HG03521 (cell line): ENCODE measurements at regions not wholly inside any gene's neighbourhood (a gene's known extent, or its start where the extent isn't known, plus 50 kb on each side); places are given as distances from the start of the nearest gene placed in this dataset.
A peak's percentile ranks its signal among the peaks of the same experiment; 100 is the strongest.
"Not testable (repeated sequence)": the region's sequence is repeated elsewhere in the genome, so short reads cannot be mapped to it uniquely, and the experiment has no call there.

Experiments
- ATAC-seq: cut with Tn5 transposase; IDR thresholded peaks from one replicate; pipeline ENCODE4 v1.9.1; 2021; ENCODE audit warnings: mild to moderate bottlenecking, moderate library complexity; ENCODE audit not compliant: unreplicated experiment

- ATAC-seq, result no peak
Observed at GRCh38 chr2:180621366-180621765, 359.0 kb upstream of the UBE2E3 start.

- no peak for ATAC-seq
Observed at GRCh38 chr2:180618570-180618969, 361.8 kb upstream of the UBE2E3 start.

GRCh38 chr2:180614776-180615175, 365.6 kb upstream of the UBE2E3 start:
- no peak for ATAC-seq

- ATAC-seq, result no peak
Observed at GRCh38 chr2:180609626-180610340, 370.6 kb upstream of the UBE2E3 start.

- ATAC-seq, result no peak
Observed at GRCh38 chr2:180607514-180608049, 372.8 kb upstream of the UBE2E3 start.

GRCh38 chr2:180604077-180604476, 376.3 kb upstream of the UBE2E3 start:
- ATAC-seq, result peak; percentile 72

GRCh38 chr2:180601016-180601415, 379.4 kb upstream of the UBE2E3 start:
- ATAC-seq, result no peak

GRCh38 chr2:180599804-180600203, 380.6 kb upstream of the UBE2E3 start:
- ATAC-seq, result no peak

GRCh38 chr2:180597179-180597578, 383.2 kb upstream of the UBE2E3 start:
- no peak for ATAC-seq

- no peak for ATAC-seq
Observed at GRCh38 chr2:180596453-180596852, 384.0 kb upstream of the UBE2E3 start.

- no peak for ATAC-seq
Observed at GRCh38 chr2:180591947-180592346, 388.5 kb upstream of the UBE2E3 start.

- not testable (repeated sequence) for ATAC-seq
Observed at GRCh38 chr2:180591093-180591781, 389.2 kb upstream of the UBE2E3 start.

GRCh38 chr2:180583441-180584140, 396.8 kb upstream of the UBE2E3 start:
- no peak for ATAC-seq

- ATAC-seq, result no peak
Observed at GRCh38 chr2:180579388-180579787, 401.0 kb upstream of the UBE2E3 start.

GRCh38 chr2:180578441-180578840, 402.0 kb upstream of the UBE2E3 start:
- ATAC-seq, result no peak

GRCh38 chr2:180577567-180577966, 402.8 kb upstream of the UBE2E3 start:
- ATAC-seq, result no peak

- ATAC-seq, result no peak
Observed at GRCh38 chr2:180573951-180574350, 406.5 kb upstream of the UBE2E3 start.

GRCh38 chr2:180572346-180572745, 408.1 kb upstream of the UBE2E3 start:
- ATAC-seq, result no peak

GRCh38 chr2:180571559-180571958, 408.8 kb upstream of the UBE2E3 start:
- no peak for ATAC-seq

GRCh38 chr2:180570864-180571263, 409.5 kb upstream of the UBE2E3 start:
- ATAC-seq, result no peak

GRCh38 chr2:180564051-180564450, 416.4 kb upstream of the UBE2E3 start:
- ATAC-seq, result no peak

GRCh38 chr2:180562378-180562777, 418.0 kb upstream of the UBE2E3 start:
- ATAC-seq, result no peak
